GM21515 (cell line): ENCODE measurements at regions not wholly inside any gene's neighbourhood (a gene's known extent, or its start where the extent isn't known, plus 50 kb on each side); places are given as distances from the start of the nearest gene placed in this dataset.
"Not testable (repeated sequence)": the region's sequence is repeated elsewhere in the genome, so short reads cannot be mapped to it uniquely, and the experiment has no call there.

Experiments used
- ATAC-seq: cut with Tn5 transposase; IDR thresholded peaks from one replicate; pipeline ENCODE4 v1.9.1; 2021; ENCODE audit not compliant: unreplicated experiment

DNA sequence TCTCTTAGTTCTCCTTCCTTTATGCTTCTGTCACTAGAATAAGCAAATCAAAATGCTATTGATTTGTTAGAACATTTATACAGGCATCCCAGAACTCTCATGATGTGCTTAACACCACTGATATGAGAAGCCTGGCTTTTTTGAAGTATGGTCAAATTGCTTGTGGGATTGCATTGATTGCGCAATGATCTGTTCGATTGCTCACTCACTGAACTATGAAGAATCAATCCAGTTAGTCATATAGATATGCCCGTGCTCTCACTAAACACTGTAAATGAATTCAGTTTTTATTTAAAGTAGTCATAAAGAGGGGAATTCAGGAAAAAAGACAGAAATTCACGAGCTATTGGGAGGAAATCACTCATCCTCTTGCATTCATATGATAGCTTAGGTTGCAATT, 1237.8 kb downstream of the SUCLG1 start:
- ATAC-seq = no peak

DNA sequence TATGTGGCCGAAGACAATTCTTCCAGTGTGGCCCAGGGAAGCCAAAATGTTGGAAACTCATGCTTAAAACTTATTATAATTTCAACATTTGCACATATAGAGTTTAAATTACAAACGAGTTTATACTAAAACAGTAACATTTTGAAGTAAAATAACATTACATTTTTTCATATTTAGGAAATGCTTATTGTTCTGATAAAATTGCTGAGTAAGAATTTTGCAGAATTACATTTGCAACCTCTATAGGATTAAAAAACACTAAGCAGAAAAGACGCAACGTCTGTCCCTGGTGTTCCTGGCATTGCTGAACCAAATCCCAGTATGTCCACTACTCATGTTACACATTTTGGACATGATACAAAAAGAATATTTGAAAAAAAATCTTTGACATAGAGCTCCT, 1241.2 kb downstream of the SUCLG1 start:
- no peak for ATAC-seq

DNA sequence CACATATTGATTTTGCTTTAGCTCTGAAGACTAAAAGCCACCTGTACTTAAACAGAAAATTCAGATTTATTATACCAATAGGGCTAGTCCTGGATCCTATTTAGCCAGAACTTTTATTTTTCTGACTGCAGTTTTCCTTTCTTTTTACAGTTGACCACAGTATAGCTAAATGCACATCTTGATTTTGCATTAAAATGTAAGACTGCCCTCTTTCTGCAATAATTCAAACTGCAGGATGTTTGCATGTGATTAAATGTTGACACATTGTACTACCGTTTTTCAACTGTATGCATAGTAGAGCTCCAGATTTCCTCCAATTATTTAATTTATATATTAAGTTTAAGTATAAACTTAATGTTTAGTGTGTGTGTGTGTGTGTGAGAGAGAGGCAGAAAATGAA, 1262.9 kb downstream of the SUCLG1 start:
- ATAC-seq = no peak

DNA sequence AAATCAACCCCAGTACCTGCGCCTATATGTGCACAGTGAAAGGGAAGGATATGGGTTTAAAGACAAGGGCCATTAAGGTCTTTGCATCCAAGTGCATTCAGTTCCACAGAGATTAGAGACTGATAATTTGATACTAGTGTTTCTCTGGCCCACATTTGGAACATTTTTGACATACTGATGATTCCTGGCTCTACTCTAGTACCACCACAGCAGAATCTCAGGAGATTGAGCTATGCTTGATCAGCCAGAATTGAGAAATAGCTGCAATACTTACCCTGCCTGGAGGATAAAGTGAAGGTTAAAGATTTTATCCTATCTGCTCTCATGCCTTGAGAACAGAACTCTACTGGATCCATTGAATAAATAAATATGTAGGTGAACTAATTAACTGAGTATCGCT, 1267.8 kb downstream of the SUCLG1 start:
- no peak for ATAC-seq

DNA sequence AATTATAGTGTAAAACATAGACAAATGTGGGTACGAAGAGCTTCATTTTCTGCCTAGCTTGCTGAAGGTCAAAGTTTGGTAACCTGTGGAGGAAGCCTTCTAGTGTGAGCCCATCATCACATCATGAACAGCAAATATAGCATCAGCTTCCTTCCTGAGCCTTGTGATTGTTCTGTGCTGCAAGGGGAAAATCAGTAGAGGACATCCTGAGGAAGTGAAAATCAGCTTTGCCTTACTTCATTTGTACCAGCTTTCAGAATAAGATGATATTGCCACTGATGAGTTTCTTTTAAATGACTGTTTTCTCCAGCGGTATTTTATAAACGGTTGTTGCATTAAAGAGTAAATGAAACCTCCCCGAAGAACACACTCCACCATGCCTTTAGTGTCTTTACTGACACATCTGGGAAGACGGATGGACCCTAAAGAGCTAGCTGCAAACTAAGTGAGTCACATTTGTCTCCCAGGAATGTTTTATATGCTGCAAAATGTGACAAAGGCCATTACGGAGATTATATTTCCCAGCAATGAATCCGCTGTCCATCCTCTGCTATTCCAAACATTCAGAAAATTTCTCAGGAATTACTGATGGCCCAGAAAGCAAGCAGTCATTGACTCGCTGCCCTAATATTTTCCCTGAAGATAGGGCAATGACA, 1272.8 kb downstream of the SUCLG1 start:
- ATAC-seq = no peak

DNA sequence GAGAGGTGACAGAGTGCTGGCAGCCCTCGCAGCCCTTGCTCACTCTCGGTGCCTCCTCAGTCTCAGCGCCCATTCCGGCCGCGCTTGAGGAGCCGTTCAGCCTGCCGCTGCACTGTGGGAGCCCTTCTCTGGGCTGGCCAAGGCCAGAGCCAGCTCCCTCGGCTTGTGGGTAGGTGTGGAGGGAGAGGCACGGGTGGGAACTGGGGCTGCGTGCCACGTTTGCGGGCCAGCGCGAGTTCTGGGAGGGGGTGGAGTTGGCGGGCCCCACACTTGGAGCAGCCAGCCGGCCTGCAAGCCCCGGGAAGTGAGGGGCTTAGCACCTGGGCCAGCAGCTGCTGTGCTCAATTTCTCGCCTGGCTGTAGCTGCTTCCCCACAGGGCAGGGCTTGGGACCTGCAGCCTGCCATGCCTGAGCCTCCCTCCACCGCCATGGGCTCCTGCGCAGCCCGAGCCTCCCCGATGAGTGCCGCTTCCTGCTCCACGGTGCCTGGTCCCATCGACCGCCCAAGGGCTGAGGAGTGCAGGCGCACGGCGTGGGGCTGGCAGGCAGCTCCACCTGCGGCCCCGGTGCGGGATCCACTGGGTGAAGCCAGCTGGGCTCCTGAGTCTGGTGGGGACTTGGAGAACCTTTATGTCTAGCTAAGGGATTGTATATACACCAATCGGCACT, 1278.1 kb downstream of the SUCLG1 start:
- not testable (repeated sequence) for ATAC-seq

DNA sequence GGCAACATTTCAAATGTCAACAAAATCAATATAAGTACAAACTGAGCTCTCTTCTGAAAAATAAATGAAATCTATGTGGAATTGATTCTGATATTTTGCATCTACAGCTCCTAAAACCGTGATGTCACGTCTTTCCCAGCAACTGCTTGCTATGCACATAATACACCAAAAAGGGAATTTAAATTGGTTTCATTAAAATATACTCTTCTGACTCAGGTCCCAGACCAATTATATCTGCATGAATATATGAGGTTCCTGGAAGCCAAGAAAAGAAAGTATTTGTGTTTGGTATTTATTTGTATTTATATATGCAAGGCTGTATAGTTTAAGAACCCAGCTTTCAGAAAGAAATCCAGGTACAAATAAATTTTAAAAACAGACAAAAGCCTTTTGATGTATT, 1282.5 kb downstream of the SUCLG1 start:
- ATAC-seq = no peak

DNA sequence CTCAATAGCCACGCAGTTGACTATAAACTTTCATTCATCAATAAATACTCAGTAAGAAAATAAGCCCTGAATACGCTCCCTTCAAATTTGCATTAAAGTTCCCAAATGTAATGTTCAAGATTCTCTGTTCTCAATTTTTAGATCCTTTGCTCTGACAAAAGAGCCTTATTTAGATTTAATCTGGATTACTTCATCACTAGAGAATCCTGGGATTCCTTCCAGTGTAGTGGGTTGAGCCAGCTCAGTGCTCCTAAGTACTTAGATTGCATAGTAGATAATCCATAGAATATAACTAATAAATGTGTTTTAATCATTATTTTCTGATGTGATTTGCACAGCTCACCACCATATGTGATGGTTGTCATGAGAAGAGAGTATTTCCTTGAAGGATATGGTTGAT, 1286.2 kb downstream of the SUCLG1 start:
- ATAC-seq = no peak

DNA sequence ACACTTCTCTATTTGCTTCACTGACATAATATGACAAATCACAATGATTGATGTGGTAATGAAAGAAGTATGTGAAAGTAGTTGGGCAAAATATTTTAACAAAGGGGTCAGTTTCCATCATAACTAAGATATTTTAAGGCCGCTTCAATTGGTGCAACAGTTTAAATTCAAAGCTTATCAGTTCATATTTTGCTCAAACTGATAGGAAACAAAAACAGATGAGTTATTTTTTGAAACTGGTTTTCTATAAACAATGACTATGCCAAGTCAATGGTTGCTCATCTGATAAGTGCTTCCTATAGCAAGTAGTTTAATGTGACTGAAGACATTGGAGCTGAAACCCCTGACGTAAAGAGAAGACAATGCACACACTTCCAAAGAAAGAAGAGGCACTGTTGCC, 1290.7 kb downstream of the SUCLG1 start:
- ATAC-seq = no peak

DNA sequence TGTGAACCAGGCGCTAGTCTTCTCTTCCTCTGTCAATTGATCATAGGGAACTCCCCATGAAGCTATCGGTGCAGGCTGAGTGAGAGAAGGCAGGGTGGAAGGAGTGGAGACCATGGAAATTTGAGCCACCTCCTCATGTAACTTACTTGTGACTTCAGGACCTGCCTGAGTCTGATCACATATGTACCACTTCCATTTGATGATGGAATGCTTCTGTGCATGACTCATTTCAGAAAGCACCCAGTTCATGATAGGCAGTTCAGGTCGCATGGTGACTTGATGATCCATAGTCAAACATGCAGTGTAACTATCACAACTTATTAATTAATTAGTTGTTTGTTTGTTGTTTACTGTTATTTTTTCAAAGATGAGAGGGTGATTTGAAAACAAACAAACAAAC, 1296.7 kb downstream of the SUCLG1 start:
- no peak for ATAC-seq

DNA sequence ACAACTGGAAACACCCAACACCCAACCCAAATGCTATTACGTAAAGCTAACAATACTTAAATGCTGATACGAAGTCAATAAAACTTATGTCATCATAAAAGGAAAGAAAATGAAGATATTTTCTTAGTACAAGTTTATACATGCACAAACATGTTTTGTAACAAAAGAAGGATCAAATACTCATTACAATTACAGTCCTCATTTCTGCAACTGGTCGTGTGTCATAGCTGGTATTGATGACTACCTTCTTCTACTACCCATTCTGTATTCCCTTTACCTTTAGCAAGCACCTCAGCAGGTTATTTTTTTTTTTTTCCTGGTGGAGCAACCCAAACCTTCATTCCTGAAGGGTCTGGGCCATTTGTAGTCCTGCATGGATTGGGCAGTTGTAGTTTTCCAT, 1298.5 kb downstream of the SUCLG1 start:
- ATAC-seq = no peak

DNA sequence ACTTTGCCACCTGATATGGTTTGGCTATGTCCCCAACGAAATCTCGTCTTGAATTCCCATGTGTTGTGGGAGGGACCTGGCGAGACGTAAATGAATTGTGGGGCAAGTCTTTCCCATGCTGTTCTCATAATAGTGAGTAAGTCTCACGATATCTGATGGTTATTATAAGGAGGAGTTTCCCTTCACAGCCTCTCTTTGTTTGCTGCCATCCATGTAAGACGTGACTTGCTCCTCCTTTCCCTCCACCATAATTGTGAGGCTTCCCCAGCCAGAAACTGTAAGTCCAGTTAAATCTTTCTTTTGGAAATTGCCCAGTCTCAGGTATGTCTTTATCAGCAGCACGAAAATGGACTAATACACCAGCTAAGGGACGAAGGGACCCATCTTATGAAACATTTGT, 1303.3 kb downstream of the SUCLG1 start:
- no peak for ATAC-seq

DNA sequence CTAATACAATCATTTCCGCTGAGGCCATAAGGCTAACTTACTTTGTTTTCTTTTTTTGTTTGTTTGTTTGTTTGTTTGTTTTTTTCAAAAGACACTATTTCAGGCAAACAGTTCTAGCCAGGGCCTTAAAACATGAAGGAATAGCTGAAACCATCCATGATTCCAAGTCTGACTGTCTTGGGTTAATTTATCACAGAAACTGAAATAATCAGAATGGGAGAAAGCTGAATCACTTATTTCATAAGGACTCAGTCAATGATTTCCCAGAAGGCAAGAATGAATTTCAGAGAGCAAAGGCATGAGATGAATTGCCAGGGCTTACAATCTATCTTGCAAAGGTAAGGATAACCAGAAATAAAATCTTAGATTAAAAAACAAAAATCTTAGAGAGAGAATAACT, 1315.1 kb downstream of the SUCLG1 start:
- ATAC-seq = no peak

DNA sequence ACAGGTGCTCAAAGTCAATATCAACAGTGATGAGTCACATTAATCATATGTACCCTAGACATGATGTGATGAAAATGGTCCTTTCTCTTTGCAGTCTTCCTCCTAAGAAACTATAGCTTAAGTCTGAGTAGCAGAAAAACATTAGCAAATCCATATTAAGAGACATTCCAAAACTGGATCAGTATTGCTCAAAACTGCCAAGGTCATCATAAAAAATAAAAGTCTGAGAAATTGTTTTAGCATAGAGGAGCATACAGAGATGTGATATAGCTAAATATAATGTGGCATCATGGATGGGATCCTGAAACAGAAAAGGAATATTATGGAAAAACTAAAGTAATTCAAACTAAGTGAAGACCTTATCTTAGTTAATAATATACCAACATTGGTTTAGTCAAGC, 1316.1 kb downstream of the SUCLG1 start:
- ATAC-seq = no peak

DNA sequence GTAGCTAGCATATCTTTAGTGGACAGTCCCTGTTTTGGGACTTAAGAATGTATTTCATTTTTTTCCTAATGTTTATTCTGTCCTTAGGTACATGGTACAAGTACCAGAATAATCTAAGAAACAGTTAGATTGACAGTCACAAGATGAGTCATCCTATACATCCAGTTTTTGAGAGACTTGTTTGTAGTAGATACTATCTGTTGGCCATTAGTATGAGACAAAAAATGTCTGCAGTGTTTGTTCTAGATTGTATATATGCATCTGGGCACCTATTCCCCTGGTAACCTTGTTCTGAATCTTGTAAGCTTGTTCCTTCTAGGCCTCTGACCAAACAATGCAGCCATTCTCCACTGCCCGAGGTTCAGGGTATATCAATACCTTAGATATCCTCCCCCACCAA, 1343.5 kb downstream of the SUCLG1 start:
- no peak for ATAC-seq

DNA sequence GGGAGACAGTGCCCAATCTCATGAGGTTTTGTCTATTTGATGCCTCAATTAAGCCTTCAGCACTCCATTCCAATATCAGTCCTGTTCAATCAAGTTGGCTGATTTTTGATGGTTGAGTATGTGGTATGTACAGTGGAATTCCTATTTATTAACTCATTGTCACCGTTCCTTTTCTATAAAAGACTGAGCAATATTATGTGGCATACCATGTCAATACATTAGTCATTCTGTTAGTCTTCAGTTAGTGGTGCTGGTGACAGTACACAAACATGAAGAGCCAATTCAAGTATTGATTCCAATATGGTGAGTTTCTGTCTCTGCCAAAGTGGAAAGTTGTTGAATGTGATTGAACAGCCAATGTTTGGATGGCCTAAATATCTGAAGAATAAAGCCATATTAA, 1343.9 kb downstream of the SUCLG1 start:
- ATAC-seq = no peak

DNA sequence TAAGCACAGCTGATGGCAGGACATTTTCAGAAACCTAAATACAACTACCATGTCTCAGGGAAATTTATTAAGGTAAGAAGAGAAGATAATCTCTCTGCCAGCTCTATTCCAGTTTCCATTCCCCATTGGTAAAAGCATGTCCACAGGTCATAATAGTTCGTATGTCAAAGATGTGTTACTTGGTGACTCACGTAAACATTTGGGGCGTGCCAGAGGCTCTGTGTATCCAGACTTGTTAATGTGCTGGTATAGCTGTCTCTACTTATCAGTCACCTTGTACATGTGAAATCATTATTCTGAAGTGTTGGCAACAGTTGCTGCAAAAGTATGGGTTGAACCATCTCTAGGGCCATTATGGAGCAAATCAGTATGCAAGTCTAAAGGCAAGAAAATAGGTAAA, 1345.1 kb downstream of the SUCLG1 start:
- ATAC-seq = no peak

DNA sequence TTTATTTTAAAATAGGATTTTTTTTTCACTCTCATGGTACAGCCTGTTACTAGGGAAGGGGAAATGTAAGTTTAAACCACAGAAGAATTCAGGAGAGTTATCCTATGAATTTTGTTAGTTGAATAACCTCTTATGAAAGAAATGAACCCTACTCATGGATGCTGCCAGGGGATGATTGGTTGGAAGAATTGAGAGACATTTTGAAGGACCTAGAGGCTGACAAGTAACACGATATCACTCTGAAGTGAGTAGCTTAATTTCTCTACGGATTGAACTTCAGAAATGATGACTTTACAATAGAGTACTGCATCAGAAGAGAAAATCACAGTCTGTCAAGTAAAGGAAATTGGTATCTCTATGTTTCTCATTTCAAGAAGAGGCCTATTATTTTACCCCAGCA, 1346.2 kb downstream of the SUCLG1 start:
- no peak for ATAC-seq

DNA sequence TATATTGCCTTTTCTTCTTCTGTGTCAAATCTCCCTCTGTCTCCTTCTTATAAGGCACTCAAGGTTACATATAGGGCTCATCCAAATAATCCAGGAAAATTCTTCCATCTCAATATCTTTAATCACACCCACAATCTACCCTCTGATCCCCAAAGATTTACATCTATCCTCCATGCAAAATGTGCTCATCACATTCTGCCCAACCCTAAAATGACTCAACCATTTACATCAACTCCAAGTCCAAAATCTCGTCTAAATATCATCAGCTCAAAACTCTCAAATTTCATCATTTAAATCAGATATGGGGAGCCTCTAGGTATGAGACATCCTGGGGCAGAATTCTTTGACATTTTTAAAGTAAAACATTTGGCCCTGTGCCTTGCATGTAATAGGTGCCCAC, 1349.8 kb downstream of the SUCLG1 start:
- no peak for ATAC-seq

DNA sequence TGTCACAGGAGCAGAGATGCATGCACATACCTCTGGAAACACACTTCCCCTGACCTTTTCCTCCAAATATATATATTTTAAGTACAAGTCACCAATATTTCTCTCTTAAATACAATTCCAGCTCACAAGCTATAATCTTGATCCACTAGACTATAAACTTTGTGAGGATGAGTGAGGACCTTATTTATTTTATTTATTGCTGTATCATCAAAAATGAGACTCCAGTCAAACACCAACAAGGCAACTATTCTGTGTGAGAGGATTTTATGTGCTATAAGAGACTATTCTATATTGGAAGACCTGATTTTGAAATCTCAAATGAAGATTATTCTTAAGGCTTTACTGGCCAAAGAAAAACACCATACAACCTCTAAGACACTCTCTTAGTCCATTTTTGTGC, 1352.2 kb downstream of the SUCLG1 start:
- ATAC-seq = no peak

DNA sequence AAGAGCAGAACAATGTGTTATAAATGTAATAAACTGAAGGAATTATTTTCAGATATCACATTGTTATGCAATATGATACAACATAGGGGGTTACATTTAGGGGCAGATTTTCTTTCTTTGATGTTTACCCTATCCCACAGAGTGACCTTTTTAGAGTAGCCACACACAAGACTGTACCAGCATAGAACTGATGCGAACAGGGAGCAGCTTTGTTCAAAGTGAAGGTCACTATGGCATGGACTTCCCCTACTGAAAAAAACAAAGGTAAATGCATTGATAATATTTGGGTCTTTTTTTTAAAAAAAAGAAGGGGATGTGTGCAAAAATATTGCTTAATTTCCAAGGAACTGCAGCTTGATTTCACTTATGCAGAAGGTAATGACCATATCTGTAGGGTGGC, 1354.9 kb downstream of the SUCLG1 start:
- no peak for ATAC-seq

DNA sequence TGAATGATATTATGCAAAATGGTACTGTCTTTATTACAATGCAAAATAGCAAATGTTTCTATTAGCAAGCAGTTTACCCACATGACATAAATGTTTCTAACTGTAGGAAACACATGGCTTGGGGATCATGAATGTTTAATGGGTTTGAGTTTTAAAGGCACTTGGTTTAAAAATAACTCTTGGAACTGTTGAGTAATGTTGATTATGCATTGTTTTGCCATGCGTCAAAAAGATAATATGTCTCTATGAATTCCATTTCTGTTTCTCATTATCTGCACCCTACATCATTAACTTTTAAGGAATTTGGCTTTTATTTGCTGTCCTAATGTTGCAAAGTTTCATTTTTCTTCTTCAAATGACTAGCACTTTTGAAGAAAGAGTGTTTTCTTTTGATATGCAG, 1355.5 kb downstream of the SUCLG1 start:
- no peak for ATAC-seq

DNA sequence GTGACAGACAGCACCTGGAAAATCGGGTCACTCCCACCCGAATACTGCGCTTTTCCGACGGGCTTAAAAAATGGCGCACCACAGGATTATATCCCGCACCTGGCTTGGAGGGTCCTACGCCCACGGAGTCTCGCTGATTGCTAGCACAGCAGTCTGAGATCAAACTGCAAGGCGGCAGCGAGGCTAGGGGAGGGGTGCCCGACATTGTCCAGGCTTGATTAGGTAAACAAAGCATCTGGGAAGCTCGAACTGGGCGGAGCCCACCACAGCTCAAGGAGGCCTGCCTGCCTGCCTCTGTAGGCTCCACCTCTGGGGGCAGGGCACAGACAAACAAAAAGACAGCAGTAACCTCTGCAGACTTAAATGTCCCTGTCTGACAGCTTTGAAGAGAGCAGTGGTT, 1370.0 kb downstream of the SUCLG1 start:
- ATAC-seq = not testable (repeated sequence)
